DND-41 (cell line): ENCODE measurements at regions not wholly inside any gene's neighbourhood (a gene's known extent, or its start where the extent isn't known, plus 50 kb on each side); places are given as distances from the start of the nearest gene placed in this dataset.

Experiments used
- ATAC-seq: fragments of 200-7000 bp; cut with Tn5 transposase; 3 replicates; pipeline ENCODE4 v1.9.1; 2021; ENCODE audit warnings: low read depth; ENCODE audit not compliant: insufficient read depth
- DNase-seq: peaks from one replicate; pipeline ENCODE4 v3.0.0-alpha.2; 2020
- H2AFZ ChIP-seq: 2 replicates; pipeline ENCODE4 v1.6.0; 2012; ENCODE audit warnings: low read depth, low read length
- H3K27ac ChIP-seq: 2 replicates; pipeline ENCODE4 v1.5.1; 2012; ENCODE audit warnings: low read length, inconsistent platforms
- H3K27me3 ChIP-seq: fragments of 200-600 bp; sonication (generic); 2 replicates; pipeline ENCODE4 v1.6.0; 2012; ENCODE audit warnings: low read length, mild to moderate bottlenecking, inconsistent platforms; ENCODE audit not compliant: insufficient read depth, poor library complexity
- H3K36me3 ChIP-seq: 2 replicates; pipeline ENCODE4 v1.5.1; 2012; ENCODE audit warnings: low read length, inconsistent platforms; ENCODE audit not compliant: insufficient read depth
- H3K4me1 ChIP-seq: 2 replicates; pipeline ENCODE4 v1.5.1; 2012; ENCODE audit warnings: mild to moderate bottlenecking, low read length; ENCODE audit not compliant: insufficient read depth
- H3K4me2 ChIP-seq: 2 replicates; pipeline ENCODE4 v1.6.0; 2012; ENCODE audit warnings: mild to moderate bottlenecking, moderate library complexity, low read length, inconsistent platforms; ENCODE audit not compliant: insufficient read depth
- H3K4me3 ChIP-seq, 2 experiments: fragments of 200-600 bp in 1 of 2; shearing (Covaris generic) in 1 of 2; 2 replicates each; pipeline ENCODE4 v1.5.1; 2012 to 2016; ENCODE audit warnings: inconsistent platforms in 2 of 2, low read length in 2 of 2, mild to moderate bottlenecking in 2 of 2, low read depth in 1 of 2, moderate library complexity in 1 of 2
- H3K79me2 ChIP-seq: 2 replicates; pipeline ENCODE4 v1.6.0; 2012; ENCODE audit warnings: low read length, inconsistent platforms; ENCODE audit not compliant: insufficient read depth
- H3K9ac ChIP-seq: 2 replicates; pipeline ENCODE4 v1.6.0; 2012; ENCODE audit warnings: low read depth, mild to moderate bottlenecking, inconsistent platforms, low read length, moderate library complexity
- H3K9me3 ChIP-seq: 2 replicates; pipeline ENCODE4 v1.5.1; 2012; ENCODE audit warnings: low read length, moderate library complexity, mild to moderate bottlenecking, inconsistent platforms; ENCODE audit not compliant: insufficient read depth, severe bottlenecking
- H4K20me1 ChIP-seq: 2 replicates; pipeline ENCODE4 v1.6.0; 2012; ENCODE audit warnings: low read length; ENCODE audit not compliant: insufficient read depth
- CTCF ChIP-seq: IDR thresholded peaks from 2 replicates; pipeline ENCODE4 v1.5.1; 2012; ENCODE audit warnings: borderline replicate concordance, low read length, moderate library complexity, mild to moderate bottlenecking; ENCODE audit not compliant: poor library complexity, severe bottlenecking; ENCODE audit errors: extremely low read depth
- EZH2 ChIP-seq: IDR thresholded peaks from 3 replicates; pipeline ENCODE4 v1.6.1; 2012; ENCODE audit warnings: borderline replicate concordance, low read depth, mild to moderate bottlenecking, moderate library complexity, low read length, inconsistent platforms; ENCODE audit not compliant: severe bottlenecking

- Histone ChIP-seq H3K79me2 (no peaks in the 10 kb centered on the region), H3K27me3 (no peaks in the 10 kb centered on the region), H3K9ac (no peak overlapping the region), H3K4me2 (no peak overlapping the region), H3K4me1 (no peaks in the 10 kb centered on the region), H3K9me3 (no peaks in the 10 kb centered on the region), H3K4me3 (no peak overlapping the region), H3K27ac (no peak overlapping the region), H4K20me1 (no peaks in the 10 kb centered on the region), H2AFZ (no peak overlapping the region), H3K36me3 (no peaks in the 10 kb centered on the region)
- no peak for TF ChIP-seq EZH2
- TF ChIP-seq CTCF = no peak
- DNase-seq (no peak), ATAC-seq (no peak)
These were observed 744.7 kb upstream of the ADGRL3 start for GRCh38 chr4:60455380-60455779.

- TF ChIP-seq CTCF (no peak), EZH2 (no peak)
- no peak overlapping the region for H3K9ac ChIP-seq
- no peaks in the 10 kb centered on the region for H4K20me1 ChIP-seq
- H3K27ac ChIP-seq = no peak overlapping the region
- DNase-seq = no peak
- H3K79me2 ChIP-seq = no peaks in the 10 kb centered on the region
- H2AFZ ChIP-seq = no peak overlapping the region
- H3K9me3 ChIP-seq = no peaks in the 10 kb centered on the region
- no peaks in the 10 kb centered on the region for H3K36me3 ChIP-seq
- H3K27me3 ChIP-seq = no peaks in the 10 kb centered on the region
- no peak overlapping the region for H3K4me3 ChIP-seq
- H3K4me2 ChIP-seq = no peak overlapping the region
- no peaks in the 10 kb centered on the region for H3K4me1 ChIP-seq
- no peak for ATAC-seq
These were observed 738.6 kb upstream of the ADGRL3 start for GRCh38 chr4:60461551-60461950.

- Histone ChIP-seq H3K4me2 (no peak overlapping the region), H2AFZ (peak overlapping the region; percentile 52), H3K4me3 (no peak overlapping the region), H3K27me3 (no peaks in the 10 kb centered on the region), H3K9ac (no peak overlapping the region), H3K79me2 (no peaks in the 10 kb centered on the region), H3K36me3 (no peaks in the 10 kb centered on the region), H4K20me1 (no peaks in the 10 kb centered on the region), H3K4me1 (no peaks in the 10 kb centered on the region), H3K27ac (no peak overlapping the region), H3K9me3 (no peaks in the 10 kb centered on the region)
- TF ChIP-seq CTCF = peak; percentile 61
- no peak for TF ChIP-seq EZH2
- ATAC-seq (peak; percentile 58; the same call in 2 of the 3 replicates), DNase-seq (no peak)
These were observed 736.1 kb upstream of the ADGRL3 start for GRCh38 chr4:60463857-60464502.
